K562 (cell line): ENCODE measurements at regions not wholly inside any gene's neighbourhood (a gene's known extent, or its start where the extent isn't known, plus 50 kb on each side); places are given as distances from the start of the nearest gene placed in this dataset.

Source experiments
- ATAC-seq: fragments of 200-7000 bp; cut with Tn5 transposase; 3 replicates; pipeline ENCODE4 v1.9.1; 2020; ENCODE audit warnings: moderate library complexity
- BruUV-seq: library from RNA; stranded (reverse); fragments of 400-500 nt; replicated peaks from 2 replicates; lab custom pipeline; 2021; lab: Mats Ljungman, UMichigan
- CTCF ChIA-PET: fragments of 300-600 bp; formaldehyde crosslinking; extraction: SDS; loops from one replicate; lab custom pipeline; 2021; ENCODE audit warnings: low intra/inter-chr PET ratio; lab: Yijun Ruan, JAX
- POLR2A ChIA-PET: fragments of 300-600, 350-650 bp; sonication (Branson Sonifier 250); formaldehyde crosslinking; extraction: SDS; loops from one replicate; lab custom pipeline; 2021; ENCODE audit warnings: antibody characterized with exemption, inconsistent platforms; lab: Yijun Ruan, JAX
- DNase-seq, 4 experiments: peaks; one replicate each; pipeline versions ENCODE4 v3.0.0 to v3.0.0-alpha.2; 2011 to 2018; ENCODE audit warnings: low spot score in 3 of 4, mixed read lengths in 3 of 4; ENCODE audit errors: extremely low read depth in 1 of 4
- FAIRE-seq: peaks from 2 replicates; lab custom pipeline; 2011; peaks lifted over from hg19 to GRCh38; lab: Jason Lieb, UNC
- H2AFZ ChIP-seq: 2 replicates; pipeline ENCODE4 v1.6.0; 2011; ENCODE audit warnings: low read depth, low read length, control low read depth, inconsistent platforms
- H3K27ac ChIP-seq: fragments of 200-600 bp; 3 replicates; pipeline ENCODE4 v1.8.0; 2011; ENCODE audit warnings: low read depth, mild to moderate bottlenecking, control low read depth, inconsistent platforms, low read length, moderate library complexity, mixed read lengths; ENCODE audit errors: extremely low read depth
- H3K27me3 ChIP-seq, 2 experiments: fragments of 300-600 bp in 1 of 2; 2 replicates in 1 of 2; 3 replicates in 1 of 2; pipeline versions ENCODE4 v1.6.0 to v1.8.0; 2011; ENCODE audit warnings: inconsistent platforms in 2 of 2, low read length in 2 of 2, mild to moderate bottlenecking in 1 of 2, mixed read lengths in 1 of 2, moderate library complexity in 1 of 2; ENCODE audit not compliant: control insufficient read depth in 2 of 2, insufficient read depth in 2 of 2
- H3K36me3 ChIP-seq: fragments of 300-600 bp; 3 replicates; pipeline ENCODE4 v1.8.0; 2011; ENCODE audit warnings: mild to moderate bottlenecking, low read length, inconsistent platforms; ENCODE audit not compliant: control insufficient read depth, insufficient read depth
- H3K4me1 ChIP-seq, 2 experiments: fragments of 200-600 bp in 1 of 2; replicated peaks in 1 of 2; 2 replicates in 1 of 2; 3 replicates in 1 of 2; pipeline versions ENCODE4 v1.5.1 to v1.8.0; 2011; ENCODE audit warnings: inconsistent platforms in 2 of 2, low read length in 2 of 2, mild to moderate bottlenecking in 1 of 2, mixed read lengths in 1 of 2, moderate library complexity in 1 of 2; ENCODE audit not compliant: control insufficient read depth in 2 of 2, insufficient read depth in 2 of 2
- H3K4me2 ChIP-seq: 2 replicates; pipeline ENCODE4 v1.6.1; 2011; ENCODE audit warnings: low read length, control low read depth, inconsistent platforms, mixed read lengths; ENCODE audit not compliant: insufficient read depth
- H3K4me3 ChIP-seq: fragments of 200-600 bp; sonication (generic), shearing (Covaris generic); 2 replicates; pipeline ENCODE4 v1.5.1; 2016; ENCODE audit warnings: control low read depth, inconsistent platforms
- H3K79me2 ChIP-seq: fragments of 200-600 bp; 3 replicates; pipeline ENCODE4 v1.8.0; 2011; ENCODE audit warnings: low read length, inconsistent platforms; ENCODE audit not compliant: control insufficient read depth, insufficient read depth
- H3K9ac ChIP-seq, 2 experiments: 2 replicates each; pipeline versions ENCODE4 v1.6.0 to v1.6.1; 2011; ENCODE audit warnings: low read depth in 2 of 2, low read length in 2 of 2, control low read depth in 1 of 2, inconsistent platforms in 1 of 2, mild to moderate bottlenecking in 1 of 2, mixed read lengths in 1 of 2; ENCODE audit not compliant: insufficient read depth in 1 of 2
- H3K9me1 ChIP-seq: one replicate; pipeline ENCODE4 v1.6.0; 2011; ENCODE audit warnings: inconsistent platforms, mild to moderate bottlenecking, low read length, moderate library complexity; ENCODE audit not compliant: control insufficient read depth, insufficient read depth
- H3K9me3 ChIP-seq: replicated peaks from 2 replicates; pipeline ENCODE4 v1.5.1; 2011; ENCODE audit warnings: low read depth, low read length, inconsistent platforms; ENCODE audit not compliant: control insufficient read depth, insufficient read depth
- H4K20me1 ChIP-seq: replicated peaks from 2 replicates; pipeline ENCODE4 v1.6.1; 2011; ENCODE audit warnings: low read length, inconsistent platforms, mixed read lengths; ENCODE audit not compliant: control insufficient read depth, insufficient read depth
- GABPB2 ChIP-seq: fragments of 250-450 bp; sonication (Bioruptor Pico); conservative IDR thresholded peaks from 2 replicates; pipeline ENCODE4 v1.5.1; 2021; ENCODE audit warnings: mild to moderate bottlenecking
- HNRNPH1 ChIP-seq: fragments of 200-400 bp; formaldehyde crosslinking; optimal IDR thresholded peaks from 2 replicates; pipeline ENCODE3; 2017; ENCODE audit warnings: low read depth, mild to moderate bottlenecking, low read length, moderate library complexity
- TCFL5 ChIP-seq: fragments of 250-450 bp; sonication (Bioruptor Pico); conservative IDR thresholded peaks from 2 replicates; pipeline ENCODE4 v1.6.1; 2021; ENCODE audit warnings: mild to moderate bottlenecking, moderate library complexity, matching md5 sums
- THRAP3 ChIP-seq: fragments of 450-650 bp; IDR thresholded peaks from 2 replicates; pipeline ENCODE4 v1.6.1; 2016; ENCODE audit warnings: mild to moderate bottlenecking, inconsistent platforms, borderline replicate concordance
- ZBED1 ChIP-seq: IDR thresholded peaks from 2 replicates; pipeline ENCODE4 v1.6.1; 2014
- ZBTB9 ChIP-seq: fragments of 450-650 bp; formaldehyde crosslinking; IDR thresholded peaks from 2 replicates; pipeline ENCODE4 v1.4.0; 2020; ENCODE audit warnings: mild to moderate bottlenecking, moderate library complexity
- ZNF830 ChIP-seq: fragments of 250-450 bp; sonication (Bioruptor Pico); IDR thresholded peaks from 2 replicates; pipeline ENCODE4 v1.5.0; 2021; ENCODE audit warnings: mild to moderate bottlenecking
- WGBS: fragments of 100-300 bp; shearing (Covaris generic); methylation state at CpG from one replicate; pipeline ENCODE4 v1.1.6; 2016; ENCODE audit warnings: low coverage, mixed read lengths; ENCODE audit not compliant: insufficient coverage; ENCODE audit errors: missing lambda C conversion rate; 5-methylcytosine and 5-hydroxymethylcytosine counted together
- in situ Hi-C: fragments of 300-500 bp; cut with MboI; formaldehyde crosslinking; loops from 4 replicates; pipeline ENCODE4 v1.15.0; 2018; ENCODE audit warnings: inconsistent platforms, mixed read lengths
- intact Hi-C: fragments of 100-400 bp; cut with micrococcal nuclease; formaldehyde crosslinking; loops from 2 replicates; pipeline ENCODE4 v1.14.2; 2022
- TF ChIP-seq, protein P1 (sequence below): sonication (generic); formaldehyde crosslinking; IDR thresholded peaks from 2 replicates; pipeline ENCODE4 v1.8.0; 2022; ENCODE audit warnings: mild to moderate bottlenecking, missing genetic modification reagents, borderline replicate concordance
- TF ChIP-seq, protein P2 (sequence below): fragments of 250-450 bp; sonication (Bioruptor Pico); IDR thresholded peaks from 2 replicates; pipeline ENCODE4 v1.8.0; 2021; ENCODE audit warnings: moderate library complexity, mild to moderate bottlenecking, inconsistent platforms
- TF ChIP-seq, protein P3 (sequence below): IDR thresholded peaks from 2 replicates; pipeline ENCODE4 v1.6.1; 2011; ENCODE audit not compliant: insufficient read length; ENCODE audit errors: extremely low read depth

DNA sequence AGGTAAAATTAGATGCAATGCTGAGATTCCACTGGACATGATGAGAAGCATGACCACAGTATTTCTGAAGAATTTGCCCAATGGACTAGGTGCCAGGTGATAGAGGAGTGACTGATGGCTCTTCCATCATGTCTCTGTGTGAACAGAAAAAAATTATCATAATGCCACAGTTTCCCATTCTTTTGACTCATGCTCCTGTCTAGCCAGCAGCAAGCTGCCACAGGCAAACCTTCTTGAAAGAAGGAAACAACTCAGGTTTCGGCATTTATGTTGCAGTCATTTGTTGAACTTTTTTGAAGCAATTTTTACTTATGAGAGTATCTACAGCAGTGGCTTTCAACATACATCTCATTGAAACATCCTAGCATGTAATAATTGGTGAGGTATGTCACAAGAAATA is 284.8 kb upstream of the CD180 start:
- POLR2A ChIA-PET: no interaction called here
- intact Hi-C loops (no loop called here), in situ Hi-C loops (no loop called here)
- H3K36me3 ChIP-seq: no peaks in the 10 kb centered on the region
- H3K4me2 ChIP-seq: no peak overlapping the region
- H2AFZ ChIP-seq: no peak overlapping the region
- no peak overlapping the region for H3K9ac ChIP-seq
- DNase-seq (no peak), ATAC-seq (no peak), FAIRE-seq (no peak)
- H4K20me1 ChIP-seq: no peaks in the 10 kb centered on the region
- H3K4me1 ChIP-seq: no peaks in the 10 kb centered on the region
- no peaks in the 10 kb centered on the region for H3K27me3 ChIP-seq
- no peaks in the 10 kb centered on the region for H3K9me3 ChIP-seq
- no TSS peak for BruUV-seq
- no peaks in the 10 kb centered on the region for H3K79me2 ChIP-seq
- no peak overlapping the region for H3K27ac ChIP-seq
- WGBS: 0% methylated on average over 1 of the region's 1 CpG
- H3K9me1 ChIP-seq: no peaks in the 10 kb centered on the region
- no peak overlapping the region for H3K4me3 ChIP-seq
- CTCF ChIA-PET: no interaction called here
- TF ChIP-seq ZBTB9: no peak
- TF ChIP-seq, protein P1, sequence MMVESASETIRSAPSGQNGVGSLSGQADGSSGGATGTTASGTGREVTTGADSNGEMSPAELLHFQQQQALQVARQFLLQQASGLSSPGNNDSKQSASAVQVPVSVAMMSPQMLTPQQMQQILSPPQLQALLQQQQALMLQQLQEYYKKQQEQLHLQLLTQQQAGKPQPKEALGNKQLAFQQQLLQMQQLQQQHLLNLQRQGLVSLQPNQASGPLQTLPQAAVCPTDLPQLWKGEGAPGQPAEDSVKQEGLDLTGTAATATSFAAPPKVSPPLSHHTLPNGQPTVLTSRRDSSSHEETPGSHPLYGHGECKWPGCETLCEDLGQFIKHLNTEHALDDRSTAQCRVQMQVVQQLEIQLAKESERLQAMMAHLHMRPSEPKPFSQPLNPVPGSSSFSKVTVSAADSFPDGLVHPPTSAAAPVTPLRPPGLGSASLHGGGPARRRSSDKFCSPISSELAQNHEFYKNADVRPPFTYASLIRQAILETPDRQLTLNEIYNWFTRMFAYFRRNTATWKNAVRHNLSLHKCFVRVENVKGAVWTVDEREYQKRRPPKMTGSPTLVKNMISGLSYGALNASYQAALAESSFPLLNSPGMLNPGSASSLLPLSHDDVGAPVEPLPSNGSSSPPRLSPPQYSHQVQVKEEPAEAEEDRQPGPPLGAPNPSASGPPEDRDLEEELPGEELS: no peak
- TF ChIP-seq ZNF830 (CRISPR knock-in tag): no peak
- TF ChIP-seq GABPB2 (CRISPR knock-in tag): no peak
- TF ChIP-seq, protein P2, sequence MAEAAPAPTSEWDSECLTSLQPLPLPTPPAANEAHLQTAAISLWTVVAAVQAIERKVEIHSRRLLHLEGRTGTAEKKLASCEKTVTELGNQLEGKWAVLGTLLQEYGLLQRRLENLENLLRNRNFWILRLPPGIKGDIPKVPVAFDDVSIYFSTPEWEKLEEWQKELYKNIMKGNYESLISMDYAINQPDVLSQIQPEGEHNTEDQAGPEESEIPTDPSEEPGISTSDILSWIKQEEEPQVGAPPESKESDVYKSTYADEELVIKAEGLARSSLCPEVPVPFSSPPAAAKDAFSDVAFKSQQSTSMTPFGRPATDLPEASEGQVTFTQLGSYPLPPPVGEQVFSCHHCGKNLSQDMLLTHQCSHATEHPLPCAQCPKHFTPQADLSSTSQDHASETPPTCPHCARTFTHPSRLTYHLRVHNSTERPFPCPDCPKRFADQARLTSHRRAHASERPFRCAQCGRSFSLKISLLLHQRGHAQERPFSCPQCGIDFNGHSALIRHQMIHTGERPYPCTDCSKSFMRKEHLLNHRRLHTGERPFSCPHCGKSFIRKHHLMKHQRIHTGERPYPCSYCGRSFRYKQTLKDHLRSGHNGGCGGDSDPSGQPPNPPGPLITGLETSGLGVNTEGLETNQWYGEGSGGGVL (CRISPR knock-in tag): no peak
- no peak for TF ChIP-seq THRAP3
- TF ChIP-seq ZBED1: no peak
- TF ChIP-seq HNRNPH1: no peak
- TF ChIP-seq, protein P3, sequence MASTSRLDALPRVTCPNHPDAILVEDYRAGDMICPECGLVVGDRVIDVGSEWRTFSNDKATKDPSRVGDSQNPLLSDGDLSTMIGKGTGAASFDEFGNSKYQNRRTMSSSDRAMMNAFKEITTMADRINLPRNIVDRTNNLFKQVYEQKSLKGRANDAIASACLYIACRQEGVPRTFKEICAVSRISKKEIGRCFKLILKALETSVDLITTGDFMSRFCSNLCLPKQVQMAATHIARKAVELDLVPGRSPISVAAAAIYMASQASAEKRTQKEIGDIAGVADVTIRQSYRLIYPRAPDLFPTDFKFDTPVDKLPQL: no peak
- no peak for TF ChIP-seq TCFL5 (CRISPR knock-in tag)
